ENCODE measurements at regions not wholly inside any gene's neighbourhood (a gene's known extent, or its start where the extent isn't known, plus 50 kb on each side); places are given as distances from the start of the nearest gene placed in this dataset.

DNA sequence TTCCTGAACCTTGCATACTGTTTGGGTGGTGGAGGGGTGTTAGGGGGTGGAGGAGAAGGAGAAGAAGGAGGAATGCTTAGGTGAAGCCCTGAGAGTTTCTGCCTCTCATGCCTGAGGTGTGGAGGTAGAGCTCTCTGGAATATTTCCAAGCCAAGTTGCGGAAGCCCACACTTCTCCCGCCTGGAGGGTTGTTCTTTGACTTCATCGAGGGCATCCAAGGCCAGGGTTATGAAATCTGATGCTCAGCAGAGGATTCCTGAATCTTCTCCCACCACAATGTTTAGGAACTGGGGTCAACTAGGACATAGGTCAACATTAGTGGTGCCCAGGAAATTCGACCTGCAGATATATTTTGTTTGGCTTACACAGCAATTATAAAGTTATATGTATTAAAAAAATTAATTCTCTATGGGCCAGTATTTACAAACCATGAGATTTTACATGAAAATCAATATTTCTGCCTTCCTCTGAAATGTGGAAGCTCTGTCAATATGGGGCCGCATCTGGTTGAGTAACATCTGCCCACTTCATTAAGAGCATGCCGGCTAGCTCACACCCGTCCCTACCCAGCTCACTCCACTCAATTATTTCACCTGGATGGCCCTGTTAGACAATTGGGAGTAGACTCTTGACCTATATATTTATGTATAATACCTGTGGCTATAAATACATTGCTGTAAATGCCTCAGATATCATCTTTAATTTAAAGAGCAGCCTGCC, 257.1 kb upstream of the ZFP64 start:
- Histone ChIP-seq H3K27ac (no peak overlapping the region), H3K36me3 (no peaks in the 10 kb centered on the region), H3K4me1 (no peaks in the 10 kb centered on the region), H3K27me3 (no peaks in the 10 kb centered on the region), H3K9me3 (no peaks in the 10 kb centered on the region), H3K4me3 (no peak overlapping the region)
- TF ChIP-seq, protein P1, sequence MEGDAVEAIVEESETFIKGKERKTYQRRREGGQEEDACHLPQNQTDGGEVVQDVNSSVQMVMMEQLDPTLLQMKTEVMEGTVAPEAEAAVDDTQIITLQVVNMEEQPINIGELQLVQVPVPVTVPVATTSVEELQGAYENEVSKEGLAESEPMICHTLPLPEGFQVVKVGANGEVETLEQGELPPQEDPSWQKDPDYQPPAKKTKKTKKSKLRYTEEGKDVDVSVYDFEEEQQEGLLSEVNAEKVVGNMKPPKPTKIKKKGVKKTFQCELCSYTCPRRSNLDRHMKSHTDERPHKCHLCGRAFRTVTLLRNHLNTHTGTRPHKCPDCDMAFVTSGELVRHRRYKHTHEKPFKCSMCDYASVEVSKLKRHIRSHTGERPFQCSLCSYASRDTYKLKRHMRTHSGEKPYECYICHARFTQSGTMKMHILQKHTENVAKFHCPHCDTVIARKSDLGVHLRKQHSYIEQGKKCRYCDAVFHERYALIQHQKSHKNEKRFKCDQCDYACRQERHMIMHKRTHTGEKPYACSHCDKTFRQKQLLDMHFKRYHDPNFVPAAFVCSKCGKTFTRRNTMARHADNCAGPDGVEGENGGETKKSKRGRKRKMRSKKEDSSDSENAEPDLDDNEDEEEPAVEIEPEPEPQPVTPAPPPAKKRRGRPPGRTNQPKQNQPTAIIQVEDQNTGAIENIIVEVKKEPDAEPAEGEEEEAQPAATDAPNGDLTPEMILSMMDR (IDR thresholded peaks at IDR 0.05) = no peak
- no peak for DNase-seq (ENCODE audit: low spot score in 2 of 2)
- intact Hi-C loops (cut with DNase I) = no loop called here

DNA sequence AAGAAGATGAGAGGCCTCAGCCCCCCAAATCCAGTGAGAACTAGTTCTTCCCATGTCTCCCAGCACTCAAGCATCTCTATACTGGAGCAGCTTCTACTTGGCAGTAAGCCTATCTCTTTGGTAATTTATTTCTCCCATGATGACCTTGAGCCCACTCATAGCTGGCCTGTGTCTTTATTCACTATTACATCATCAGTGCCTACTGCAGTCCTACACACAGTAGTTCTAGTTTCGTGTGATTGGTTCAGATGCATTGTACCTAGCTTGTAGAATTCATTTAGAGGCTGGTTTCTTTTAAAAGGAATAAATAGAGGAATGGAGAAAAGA, 255.6 kb upstream of the ZFP64 start:
- Histone ChIP-seq H3K27ac (no peak overlapping the region), H3K9me3 (no peaks in the 10 kb centered on the region), H3K36me3 (no peaks in the 10 kb centered on the region), H3K27me3 (no peaks in the 10 kb centered on the region), H3K4me3 (no peak overlapping the region), H3K4me1 (no peaks in the 10 kb centered on the region)
- TF ChIP-seq, protein P1 (IDR thresholded peaks at IDR 0.05) = no peak
- intact Hi-C loops (cut with DNase I) = no loop called here
- no peak for DNase-seq (ENCODE audit: low spot score in 2 of 2)

GRCh38 chr20:52446421-52447224, 255.0 kb upstream of the ZFP64 start:
- no peak overlapping the region for H3K4me3 ChIP-seq
- no peaks in the 10 kb centered on the region for H3K27me3 ChIP-seq
- H3K9me3 ChIP-seq = no peaks in the 10 kb centered on the region
- H3K36me3 ChIP-seq = no peaks in the 10 kb centered on the region
- DNase-seq (ENCODE audit: low spot score in 2 of 2) = no peak
- no peaks in the 10 kb centered on the region for H3K4me1 ChIP-seq
- no peak overlapping the region for H3K27ac ChIP-seq
- TF ChIP-seq, protein P1 (IDR thresholded peaks at IDR 0.05) = no peak
- intact Hi-C loops (cut with DNase I) = no loop called here

GRCh38 chr20:52444455-52444854, 252.9 kb upstream of the ZFP64 start:
- Histone ChIP-seq H3K27ac (no peak overlapping the region), H3K27me3 (no peaks in the 10 kb centered on the region), H3K9me3 (no peaks in the 10 kb centered on the region), H3K4me3 (no peak overlapping the region), H3K36me3 (no peaks in the 10 kb centered on the region), H3K4me1 (no peaks in the 10 kb centered on the region)
- TF ChIP-seq, protein P1 (IDR thresholded peaks at IDR 0.05) = no peak
- no peak for DNase-seq (ENCODE audit: low spot score in 2 of 2)
- intact Hi-C loops (cut with DNase I) = no loop called here

- Histone ChIP-seq H3K27ac (no peak overlapping the region), H3K36me3 (no peaks in the 10 kb centered on the region), H3K27me3 (no peaks in the 10 kb centered on the region), H3K4me3 (no peak overlapping the region), H3K4me1 (no peaks in the 10 kb centered on the region), H3K9me3 (no peaks in the 10 kb centered on the region)
- no peak for DNase-seq (ENCODE audit: low spot score in 2 of 2)
- TF ChIP-seq, protein P1 (IDR thresholded peaks at IDR 0.05) = no peak
- intact Hi-C loops (cut with DNase I) = no loop called here
Observed at GRCh38 chr20:52443874-52444273, 252.3 kb upstream of the ZFP64 start.

All from ascending aorta (tissue), 2 donors.